ENCODE measurements at regions not wholly inside any gene's neighbourhood (a gene's known extent, or its start where the extent isn't known, plus 50 kb on each side); places are given as distances from the start of the nearest gene placed in this dataset.

GRCh38 chr3:124660599-124660998, 69.7 kb upstream of the UMPS start:
- TF ChIP-seq POLR2A (IDR thresholded peaks at IDR 0.05) (no peak), CTCF (IDR thresholded peaks at IDR 0.05) (no peak)
